GM12872 (cell line): ENCODE measurements at regions not wholly inside any gene's neighbourhood (a gene's known extent, or its start where the extent isn't known, plus 50 kb on each side); places are given as distances from the start of the nearest gene placed in this dataset.

ENCODE experiments used
- TF ChIP-seq, protein P1 (sequence below): IDR thresholded peaks from 3 replicates; pipeline ENCODE4 v1.5.1; 2011; ENCODE audit warnings: low read depth, mild to moderate bottlenecking, low read length, moderate library complexity; ENCODE audit not compliant: insufficient read depth

- TF ChIP-seq, protein P1, sequence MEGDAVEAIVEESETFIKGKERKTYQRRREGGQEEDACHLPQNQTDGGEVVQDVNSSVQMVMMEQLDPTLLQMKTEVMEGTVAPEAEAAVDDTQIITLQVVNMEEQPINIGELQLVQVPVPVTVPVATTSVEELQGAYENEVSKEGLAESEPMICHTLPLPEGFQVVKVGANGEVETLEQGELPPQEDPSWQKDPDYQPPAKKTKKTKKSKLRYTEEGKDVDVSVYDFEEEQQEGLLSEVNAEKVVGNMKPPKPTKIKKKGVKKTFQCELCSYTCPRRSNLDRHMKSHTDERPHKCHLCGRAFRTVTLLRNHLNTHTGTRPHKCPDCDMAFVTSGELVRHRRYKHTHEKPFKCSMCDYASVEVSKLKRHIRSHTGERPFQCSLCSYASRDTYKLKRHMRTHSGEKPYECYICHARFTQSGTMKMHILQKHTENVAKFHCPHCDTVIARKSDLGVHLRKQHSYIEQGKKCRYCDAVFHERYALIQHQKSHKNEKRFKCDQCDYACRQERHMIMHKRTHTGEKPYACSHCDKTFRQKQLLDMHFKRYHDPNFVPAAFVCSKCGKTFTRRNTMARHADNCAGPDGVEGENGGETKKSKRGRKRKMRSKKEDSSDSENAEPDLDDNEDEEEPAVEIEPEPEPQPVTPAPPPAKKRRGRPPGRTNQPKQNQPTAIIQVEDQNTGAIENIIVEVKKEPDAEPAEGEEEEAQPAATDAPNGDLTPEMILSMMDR: no peak
Observed at GRCh38 chr2:237222601-237223041, 136.9 kb downstream of the COPS8 start.

GRCh38 chr2:237223201-237223861 is 137.6 kb downstream of the COPS8 start:
- TF ChIP-seq, protein P1: no peak

GRCh38 chr2:237227190-237227589 is 141.5 kb downstream of the COPS8 start:
- TF ChIP-seq, protein P1: no peak

DNA sequence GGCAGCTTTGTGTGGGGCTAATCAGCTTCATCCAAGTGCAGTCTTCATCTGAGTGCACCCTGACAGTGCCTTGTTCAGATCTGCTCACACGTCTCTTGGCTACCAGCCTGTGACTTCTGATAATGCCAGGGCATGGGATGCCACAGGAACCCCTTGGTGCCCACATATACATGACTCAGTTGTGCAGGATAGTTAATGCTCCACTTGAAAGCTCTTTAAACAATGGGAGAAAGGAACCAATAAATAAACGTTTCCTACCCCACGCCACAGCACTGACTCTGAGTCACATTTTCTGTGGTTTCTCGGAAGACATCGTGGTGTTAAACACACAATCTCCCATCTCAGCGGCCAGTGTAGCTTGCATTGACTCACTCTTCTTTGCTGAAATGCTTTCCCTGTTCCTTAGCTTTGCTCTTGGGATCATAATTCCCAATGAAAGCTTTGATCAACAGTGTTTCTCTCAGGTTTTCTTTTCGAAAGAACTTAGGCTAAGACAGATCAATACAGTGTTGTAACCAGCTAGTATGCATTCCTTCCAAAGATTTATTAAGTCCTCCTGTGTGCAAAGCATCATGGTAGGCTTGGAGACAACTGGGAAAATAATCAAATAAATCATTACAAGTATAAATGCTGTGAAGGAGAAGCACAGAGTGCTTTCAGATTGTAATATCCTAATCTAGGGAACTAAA is 142.0 kb downstream of the COPS8 start:
- TF ChIP-seq, protein P1: no peak

DNA sequence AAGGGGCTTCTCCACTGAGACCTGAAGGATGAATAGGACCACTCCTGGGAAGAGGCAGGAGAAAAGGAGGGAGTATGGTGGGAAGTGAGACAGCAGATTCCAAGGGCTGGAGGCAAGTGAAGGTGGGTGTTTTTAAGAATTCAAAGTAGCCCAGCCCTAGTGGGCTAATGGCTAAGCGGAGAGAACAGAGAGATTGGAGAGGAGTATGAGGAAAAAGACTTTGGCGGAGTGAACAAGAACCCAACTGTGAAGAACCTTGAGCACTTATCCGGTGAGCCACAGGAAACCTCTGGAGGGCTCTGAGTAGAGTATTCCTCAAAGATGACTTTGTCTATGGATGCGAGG is 142.6 kb downstream of the COPS8 start:
- TF ChIP-seq, protein P1: no peak

DNA sequence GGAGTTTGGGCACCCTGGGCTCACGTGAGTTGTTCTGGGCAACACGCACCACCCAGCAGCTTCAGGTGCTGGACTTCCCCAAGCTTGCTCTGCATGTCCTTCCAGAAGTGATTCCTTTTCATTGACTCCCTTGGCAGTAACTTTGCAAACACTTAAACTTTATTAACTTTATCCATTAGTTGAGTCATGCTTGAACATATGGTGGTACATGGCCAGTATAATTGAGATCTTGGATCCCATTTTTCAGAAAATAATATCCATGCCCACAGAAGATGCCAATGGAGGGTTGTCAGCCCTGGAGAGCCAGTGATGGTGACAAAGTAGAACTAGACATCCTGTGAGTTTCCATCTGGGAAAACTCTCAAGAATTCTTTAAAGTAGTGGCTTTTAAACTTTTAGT is 144.2 kb downstream of the COPS8 start:
- TF ChIP-seq, protein P1: no peak

DNA sequence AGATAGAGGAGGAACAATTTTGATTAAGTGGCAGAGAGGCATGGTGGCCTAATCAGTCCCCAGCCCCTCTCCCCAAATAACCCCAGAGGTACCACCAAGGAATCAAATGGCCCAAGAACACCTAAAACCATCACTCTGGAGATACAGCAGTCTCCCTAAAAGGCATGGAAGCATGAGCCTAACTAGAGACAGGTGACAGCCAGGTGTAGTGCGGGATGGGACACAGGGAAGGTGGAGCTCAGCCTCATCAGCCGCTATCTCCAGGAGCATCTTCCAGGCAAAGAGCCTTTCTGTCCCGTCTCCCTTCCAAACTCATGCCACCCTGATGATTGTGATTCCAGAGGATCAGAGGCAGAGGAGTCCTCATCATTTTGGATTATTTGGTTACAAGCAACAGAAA is 144.7 kb downstream of the COPS8 start:
- TF ChIP-seq, protein P1: no peak
